Tibial nerve (tissue), 4 donors: ENCODE measurements at regions not wholly inside any gene's neighbourhood (a gene's known extent, or its start where the extent isn't known, plus 50 kb on each side); places are given as distances from the start of the nearest gene placed in this dataset.

Source experiments
- DNase-seq, 2 donors: peaks; one replicate each; pipeline ENCODE4 v3.0.0-alpha.2; 2019; ENCODE audit warnings: low spot score in 2 of 2
- H3K27ac ChIP-seq, 4 donors: fragments of 200-600 bp; sonication (generic) in 3 of 4; one replicate each; pipeline ENCODE4 v1.5.1; 2017 to 2019; ENCODE audit warnings: mild to moderate bottlenecking in 1 of 4
- H3K27me3 ChIP-seq, 2 donors: fragments of 200-600 bp; sonication (generic) in 1 of 2; one replicate each; pipeline versions ENCODE4 v1.5.1 to v1.6.0; 2017 to 2019
- H3K36me3 ChIP-seq, 3 donors: fragments of 200-600 bp; sonication (generic); one replicate each; pipeline ENCODE4 v1.5.1; 2018 to 2019
- H3K4me1 ChIP-seq, 4 donors: fragments of 200-600 bp; sonication (generic) in 3 of 4; one replicate each; pipeline ENCODE4 v1.5.1; 2017 to 2019
- H3K4me3 ChIP-seq, 4 donors: fragments of 200-600 bp; sonication (generic) in 3 of 4; one replicate each; pipeline ENCODE4 v1.5.1; 2017 to 2019; ENCODE audit warnings: mild to moderate bottlenecking in 1 of 4, moderate library complexity in 1 of 4
- H3K9me3 ChIP-seq, 4 donors: fragments of 200-600 bp; sonication (generic) in 3 of 4; one replicate each; pipeline ENCODE4 v1.5.1; 2017 to 2019
- CTCF ChIP-seq, 5 experiments: fragments of 200-600 bp in 3 of 5; fragments of 450-650 bp in 2 of 5; sonication (generic) in 3 of 5; IDR thresholded peaks; one replicate each; pipeline ENCODE4 v1.5.1; 2016 to 2019; ENCODE audit warnings: antibody characterized with exemption in 5 of 5, mild to moderate bottlenecking in 3 of 5, moderate library complexity in 2 of 5
- EP300 ChIP-seq, 2 donors: sonication (generic); formaldehyde crosslinking; IDR thresholded peaks; one replicate each; pipeline ENCODE4 v1.6.1; 2017; ENCODE audit warnings: antibody characterized with exemption in 2 of 2, mild to moderate bottlenecking in 1 of 2
- POLR2A ChIP-seq, 2 donors: fragments of 450-650 bp; IDR thresholded peaks; one replicate each; pipeline ENCODE4 v1.6.1; 2017; ENCODE audit warnings: antibody characterized with exemption in 2 of 2, mild to moderate bottlenecking in 2 of 2, moderate library complexity in 2 of 2
- WGBS, 2 donors: methylation state at CpG; one replicate each; pipeline ENCODE4 v1.1.5; 2018; 5-methylcytosine and 5-hydroxymethylcytosine counted together

- Histone ChIP-seq H3K9me3 (no peaks in the 10 kb centered on the region), H3K27me3 (no peaks in the 10 kb centered on the region), H3K4me1 (no peaks in the 10 kb centered on the region), H3K27ac (no peak overlapping the region), H3K4me3 (no peak overlapping the region), H3K36me3 (no peaks in the 10 kb centered on the region)
- 74 to 87% methylated on average over 5 of the region's 5 CpGs for WGBS, 2 donors
- no peak for TF ChIP-seq CTCF (IDR thresholded peaks at IDR 0.05)
- DNase-seq, result no peak
Observed at GRCh38 chr10:121266370-121266769, 331.9 kb downstream of the FGFR2 start.

- H3K27me3 ChIP-seq, result no peaks in the 10 kb centered on the region
- no peaks in the 10 kb centered on the region for H3K9me3 ChIP-seq
- no peaks in the 10 kb centered on the region for H3K4me1 ChIP-seq
- no peaks in the 10 kb centered on the region for H3K36me3 ChIP-seq
- no peak for TF ChIP-seq POLR2A (IDR thresholded peaks at IDR 0.05)
- TF ChIP-seq EP300 (IDR thresholded peaks at IDR 0.05), result no peak
- no peak for TF ChIP-seq CTCF (IDR thresholded peaks at IDR 0.05)
- H3K27ac ChIP-seq, result no peak overlapping the region
- no peak for DNase-seq
- 91 to 94% methylated on average over 11 of the region's 11 CpGs for WGBS, 2 donors
- H3K4me3 ChIP-seq, result no peak overlapping the region
Observed at GRCh38 chr10:121267236-121268003, 330.8 kb downstream of the FGFR2 start.

GRCh38 chr10:121268363-121268762 lies 329.9 kb downstream of the FGFR2 start:
- DNase-seq, result no peak
- no peak for TF ChIP-seq CTCF (IDR thresholded peaks at IDR 0.05)
- TF ChIP-seq POLR2A (IDR thresholded peaks at IDR 0.05), result no peak
- TF ChIP-seq EP300 (IDR thresholded peaks at IDR 0.05), result no peak
- Histone ChIP-seq H3K4me3 (no peak overlapping the region), H3K36me3 (no peaks in the 10 kb centered on the region), H3K9me3 (no peaks in the 10 kb centered on the region), H3K27ac (no peak overlapping the region), H3K27me3 (no peaks in the 10 kb centered on the region), H3K4me1 (no peaks in the 10 kb centered on the region)
- WGBS, 2 donors, result 82 to 86% methylated on average over 5 of the region's 5 CpGs

GRCh38 chr10:121268863-121269432 lies 329.3 kb downstream of the FGFR2 start:
- H3K4me3 ChIP-seq, result no peak overlapping the region
- H3K4me1 ChIP-seq, result no peaks in the 10 kb centered on the region
- TF ChIP-seq EP300 (IDR thresholded peaks at IDR 0.05) (no peak), CTCF (IDR thresholded peaks at IDR 0.05) (no peak), POLR2A (IDR thresholded peaks at IDR 0.05) (no peak)
- DNase-seq, result no peak
- no peaks in the 10 kb centered on the region for H3K9me3 ChIP-seq
- H3K36me3 ChIP-seq, result no peaks in the 10 kb centered on the region
- WGBS, 2 donors, result 80 to 90% methylated on average over 4 of the region's 4 CpGs
- H3K27ac ChIP-seq, result no peak overlapping the region
- no peaks in the 10 kb centered on the region for H3K27me3 ChIP-seq

GRCh38 chr10:121270906-121271305 lies 327.3 kb downstream of the FGFR2 start:
- H3K9me3 ChIP-seq, result no peaks in the 10 kb centered on the region
- DNase-seq, result no peak
- 87% methylated on average over 7 of the region's 7 CpGs for WGBS, 2 donors
- H3K4me3 ChIP-seq, result no peak overlapping the region
- no peaks in the 10 kb centered on the region for H3K36me3 ChIP-seq
- H3K27ac ChIP-seq, result no peak overlapping the region
- no peaks in the 10 kb centered on the region for H3K27me3 ChIP-seq
- no peaks in the 10 kb centered on the region for H3K4me1 ChIP-seq
- no peak for TF ChIP-seq EP300 (IDR thresholded peaks at IDR 0.05)
- TF ChIP-seq POLR2A (IDR thresholded peaks at IDR 0.05), result no peak
- no peak for TF ChIP-seq CTCF (IDR thresholded peaks at IDR 0.05)
